ENCODE measurements at regions not wholly inside any gene's neighbourhood (a gene's known extent, or its start where the extent isn't known, plus 50 kb on each side); places are given as distances from the start of the nearest gene placed in this dataset.

DNA sequence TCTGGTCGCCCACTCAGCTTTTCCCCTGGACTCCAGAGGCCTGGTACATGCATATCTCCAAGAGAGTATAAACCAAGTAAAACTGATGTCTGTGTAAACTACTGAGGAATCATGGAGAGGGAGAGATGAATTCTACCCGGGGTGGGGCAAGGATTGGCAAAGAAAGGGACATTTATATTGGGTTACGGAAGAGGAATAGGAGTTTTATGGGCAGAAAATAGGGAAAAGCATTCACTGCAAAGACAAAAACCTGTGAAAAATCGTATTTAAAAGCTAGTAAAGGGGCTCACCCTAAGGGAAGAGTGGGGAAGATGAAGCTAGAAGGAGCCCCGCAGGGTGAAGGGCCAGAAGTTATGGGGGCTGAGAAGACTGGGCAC is 248.0 kb upstream of the KLF4 start:
- no peak for DNase-seq (ENCODE audit: low read depth, low spot score)

DNA sequence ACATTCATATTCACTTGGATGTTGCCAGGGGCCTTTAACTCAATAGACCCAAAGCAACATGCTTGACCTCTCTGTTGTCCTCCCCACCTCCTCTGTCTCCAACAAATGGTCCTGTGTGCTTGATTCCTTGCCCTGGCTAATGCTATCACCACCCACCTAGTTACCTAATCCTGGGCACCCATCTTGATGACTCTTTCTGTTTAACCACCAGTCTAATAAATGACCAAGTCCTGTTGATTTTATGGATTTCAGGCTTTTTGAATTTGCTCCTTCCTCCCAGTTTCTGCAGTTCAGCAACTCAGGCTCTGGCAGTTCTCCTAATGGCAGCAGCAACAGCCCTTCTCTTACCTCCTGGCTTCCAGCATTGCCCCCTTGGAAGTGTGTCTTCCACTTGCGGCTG is 246.3 kb upstream of the KLF4 start:
- no peak for DNase-seq (ENCODE audit: low read depth, low spot score)

DNA sequence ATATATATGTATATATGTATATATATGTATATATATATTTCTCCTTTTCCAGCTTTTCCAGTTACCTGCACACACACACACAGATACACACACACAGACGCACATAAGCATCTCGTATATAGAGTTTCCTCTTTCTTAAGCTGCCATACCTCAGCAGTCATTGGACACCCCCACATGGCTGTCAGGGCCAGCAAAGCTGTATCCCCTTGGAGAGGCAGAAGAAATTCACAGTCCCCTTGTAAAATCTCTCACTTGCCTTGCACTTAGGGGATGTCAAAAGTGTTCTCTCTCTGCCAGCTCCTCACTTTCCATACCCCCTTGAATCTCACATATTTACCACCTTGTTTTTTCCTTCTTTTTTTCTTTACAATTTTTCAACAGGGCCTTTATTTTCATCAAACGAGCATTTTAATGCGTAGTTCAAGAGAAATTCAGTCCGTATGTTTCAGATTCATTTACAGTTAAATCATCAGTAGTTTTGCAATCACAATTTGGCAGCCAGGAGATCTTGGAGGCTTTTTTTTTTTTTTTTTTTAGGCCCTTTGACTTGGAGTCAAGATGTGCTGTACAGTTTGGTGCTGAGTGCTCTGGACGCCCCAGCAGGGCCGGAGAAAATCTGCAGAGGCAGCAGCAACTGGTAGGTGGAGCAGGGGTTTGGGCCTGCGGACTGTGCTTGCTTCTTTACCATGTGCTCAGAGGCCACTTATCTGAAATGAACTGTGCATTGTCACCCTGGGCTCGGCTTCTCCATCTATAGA is 244.9 kb upstream of the KLF4 start:
- DNase-seq (ENCODE audit: low read depth, low spot score): no peak

DNA sequence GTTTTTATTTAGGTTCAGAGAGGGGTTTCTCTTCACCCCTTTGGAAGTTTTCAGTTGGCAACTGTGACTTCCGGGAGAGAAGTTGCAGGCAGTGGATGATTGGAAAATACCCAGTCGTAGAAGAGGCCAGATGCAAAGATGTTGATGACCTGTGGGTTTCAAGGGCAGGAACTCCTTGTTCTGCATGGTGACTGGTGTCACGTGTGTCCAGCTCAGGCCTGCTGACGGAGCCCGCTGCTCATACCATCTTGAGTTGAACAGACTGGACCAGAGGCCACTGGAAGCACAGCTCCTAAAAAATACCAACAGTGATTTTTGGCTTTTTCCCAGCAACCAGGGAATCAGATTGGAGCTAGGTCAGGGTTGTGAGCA is 243.9 kb upstream of the KLF4 start:
- no peak for DNase-seq (ENCODE audit: low read depth, low spot score)

DNA sequence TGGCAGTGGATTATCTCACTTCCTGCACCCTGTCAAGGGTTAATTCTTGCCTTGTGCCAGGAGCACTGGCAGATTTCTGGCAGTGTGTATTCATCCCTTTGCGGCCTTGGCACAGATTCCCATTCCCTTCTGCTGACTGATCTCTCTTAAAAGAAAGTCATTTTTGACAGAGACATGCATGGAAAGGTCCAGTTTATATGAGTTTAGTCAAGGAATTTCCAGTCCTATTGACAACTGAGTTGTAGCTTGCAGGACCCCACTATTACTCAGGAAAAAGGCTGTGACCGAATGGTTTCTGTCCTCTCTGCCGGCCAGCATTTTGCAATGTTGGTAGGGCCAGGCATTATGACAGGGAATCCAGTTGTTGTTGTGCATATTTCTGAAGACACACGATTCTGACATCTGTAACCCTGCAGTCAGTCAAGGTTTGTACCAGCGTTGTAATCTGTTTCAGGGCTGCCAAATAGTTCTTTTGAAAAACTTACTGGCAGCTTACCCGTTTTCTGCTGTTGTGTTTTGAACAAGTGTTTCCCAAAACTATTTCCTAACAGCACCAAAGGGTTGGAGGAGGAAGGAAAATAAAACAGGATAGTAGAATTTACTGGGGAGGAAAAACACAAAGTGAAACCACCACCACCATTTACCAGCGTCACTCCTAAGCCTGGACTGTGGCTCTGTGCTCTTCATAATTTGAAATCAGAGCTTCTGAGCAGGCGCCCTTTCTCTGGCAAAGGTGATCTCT is 243.4 kb upstream of the KLF4 start:
- DNase-seq (ENCODE audit: low read depth, low spot score): no peak

DNA sequence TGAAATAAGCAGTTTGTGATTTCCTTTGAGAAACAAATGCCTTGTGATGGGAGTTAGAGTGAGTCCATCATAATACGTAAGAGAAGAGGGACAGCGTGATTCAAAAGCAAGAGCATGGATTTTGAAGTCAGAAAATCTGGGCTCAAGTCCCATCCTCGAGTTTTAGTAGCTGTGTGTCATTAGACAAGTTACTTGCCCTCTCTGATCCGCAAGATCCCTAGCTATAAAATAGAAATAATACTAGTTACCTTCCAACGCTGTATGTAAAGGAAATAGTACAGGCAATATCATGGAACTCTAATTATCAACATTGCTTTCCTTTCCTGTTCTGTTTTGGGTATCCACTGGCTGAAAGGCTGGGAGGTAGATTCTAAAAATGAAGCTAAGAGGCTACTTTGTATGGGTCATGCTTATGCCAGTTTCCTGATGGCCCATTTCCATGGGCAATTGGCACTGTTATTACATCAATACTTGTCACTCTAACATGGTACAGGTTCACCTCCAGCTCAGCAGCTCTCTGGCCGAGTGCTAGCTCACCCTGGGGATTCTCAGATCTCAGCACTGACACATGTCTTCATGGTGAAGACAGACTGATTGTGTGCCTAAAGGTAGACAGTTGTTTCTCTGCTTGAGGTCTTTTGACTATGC is 241.7 kb upstream of the KLF4 start:
- DNase-seq (ENCODE audit: low read depth, low spot score): no peak

DNA sequence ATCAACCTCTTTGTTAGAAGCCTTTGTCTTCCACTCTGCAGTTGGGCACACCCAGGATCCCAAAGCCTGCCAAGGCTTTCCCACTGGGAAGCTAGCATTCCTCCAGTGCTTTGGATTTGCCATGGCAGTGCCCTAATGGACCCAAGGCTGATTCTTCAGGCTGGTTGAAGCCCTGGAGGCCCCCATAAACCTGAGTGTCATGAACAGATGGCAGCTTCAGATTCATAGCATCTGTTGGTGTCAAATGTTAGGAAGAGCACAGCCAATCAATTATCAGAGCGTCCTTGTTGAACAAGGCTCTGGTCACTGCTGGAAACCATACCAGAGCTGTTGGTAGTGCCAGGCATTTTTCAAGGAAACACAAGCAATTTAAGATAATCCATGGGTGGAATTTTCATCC is 241.1 kb upstream of the KLF4 start:
- no peak for DNase-seq (ENCODE audit: low read depth, low spot score)

DNA sequence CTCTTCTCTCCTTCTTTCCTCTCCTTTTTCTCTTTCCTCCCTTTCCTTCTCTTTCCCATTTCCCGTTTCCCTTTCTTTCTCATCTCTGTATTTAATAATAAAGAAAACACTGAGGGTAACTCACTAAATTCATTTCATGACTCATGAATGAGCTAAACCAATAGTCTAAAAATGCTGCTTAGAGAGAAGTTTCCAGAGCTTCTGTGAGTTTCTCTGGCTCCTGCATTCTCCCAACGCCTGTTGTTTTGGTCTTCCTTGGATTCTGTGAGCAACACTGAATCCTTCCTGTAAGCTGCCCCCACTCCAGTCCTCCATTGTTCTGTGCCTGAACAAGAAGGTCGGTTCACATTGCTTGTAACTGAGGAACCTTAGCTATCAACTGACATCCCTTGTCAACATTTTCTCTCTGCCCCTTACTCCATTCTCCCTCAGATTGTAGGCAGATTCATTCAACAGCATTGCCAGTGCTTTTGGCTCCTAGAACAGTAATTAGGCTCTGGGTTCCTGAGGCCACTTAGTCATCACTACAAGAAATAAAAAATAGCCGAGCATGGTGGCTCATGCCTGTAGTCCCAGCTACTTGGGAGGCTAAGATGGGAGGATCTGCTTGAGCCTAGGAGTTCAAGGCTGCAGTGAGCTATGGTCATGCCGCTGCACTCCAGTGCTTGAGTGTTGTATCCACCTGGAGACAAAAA is 237.7 kb upstream of the KLF4 start:
- no peak for DNase-seq (ENCODE audit: low read depth, low spot score)

DNA sequence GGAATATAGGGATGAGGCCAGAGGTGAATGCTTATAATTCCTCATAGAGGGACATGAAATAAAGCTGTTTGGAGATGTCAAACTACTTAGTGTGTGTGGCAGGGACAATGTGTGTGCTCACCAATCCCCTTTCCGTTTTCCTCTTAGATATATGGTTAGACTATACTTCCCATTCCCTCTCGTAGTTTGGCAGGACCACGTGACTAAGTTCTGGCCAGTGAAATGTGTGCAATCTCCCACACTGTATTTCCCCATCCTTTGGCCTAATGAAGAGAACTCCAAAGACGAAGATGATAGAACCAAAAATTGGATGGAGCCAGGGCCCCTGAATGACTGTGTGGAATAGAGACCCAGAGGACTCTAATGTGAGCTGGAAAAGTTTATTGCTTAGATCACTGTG is 233.4 kb upstream of the KLF4 start:
- no peak for DNase-seq (ENCODE audit: low read depth, low spot score)

DNA sequence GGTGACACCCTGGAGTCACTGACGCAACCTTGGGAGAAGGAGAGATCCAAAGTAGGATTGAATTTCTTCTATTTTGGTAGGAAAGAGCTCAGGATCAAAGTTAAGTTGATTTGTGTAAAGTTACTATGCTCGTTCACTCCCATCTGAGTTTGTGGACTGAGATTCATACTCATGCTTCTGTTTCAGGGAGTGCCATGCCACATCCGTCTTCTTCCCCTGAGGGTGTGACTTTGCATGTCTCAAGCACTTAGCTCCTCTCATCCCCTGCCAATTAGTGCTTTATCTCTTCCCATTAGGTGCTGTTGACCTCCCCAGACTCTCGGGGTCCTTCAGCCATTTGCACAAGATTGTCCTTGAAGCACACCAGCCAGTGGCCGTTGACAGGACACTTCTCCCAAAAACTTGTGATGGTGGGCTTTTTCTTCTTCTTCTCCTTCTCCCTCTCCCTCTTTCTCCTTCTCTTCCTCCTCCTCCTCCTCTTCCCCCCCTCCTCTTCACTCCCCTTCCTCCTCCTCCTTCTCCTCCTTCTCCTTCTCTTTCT is 232.2 kb upstream of the KLF4 start:
- DNase-seq (ENCODE audit: low read depth, low spot score): no peak

DNA sequence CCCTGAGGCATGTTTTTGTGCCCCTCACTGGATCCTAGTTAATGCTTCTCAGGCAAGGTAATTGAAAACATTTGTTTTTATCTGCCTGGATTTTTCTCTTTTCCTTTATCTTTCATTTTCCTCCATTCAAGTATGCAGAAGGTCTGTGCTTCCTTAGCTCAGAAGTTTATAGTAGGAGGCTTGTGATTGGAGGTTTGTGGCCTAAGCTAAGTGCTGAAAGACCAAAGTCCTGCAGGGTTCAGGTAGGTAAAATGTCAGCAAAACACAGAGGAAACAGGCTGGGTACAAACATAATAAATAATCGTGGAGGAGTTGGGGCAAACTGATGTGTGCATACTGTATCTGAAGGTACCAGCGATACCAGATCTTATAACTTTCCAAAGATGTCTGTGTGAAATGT is 230.9 kb upstream of the KLF4 start:
- DNase-seq (ENCODE audit: low read depth, low spot score): no peak

DNA sequence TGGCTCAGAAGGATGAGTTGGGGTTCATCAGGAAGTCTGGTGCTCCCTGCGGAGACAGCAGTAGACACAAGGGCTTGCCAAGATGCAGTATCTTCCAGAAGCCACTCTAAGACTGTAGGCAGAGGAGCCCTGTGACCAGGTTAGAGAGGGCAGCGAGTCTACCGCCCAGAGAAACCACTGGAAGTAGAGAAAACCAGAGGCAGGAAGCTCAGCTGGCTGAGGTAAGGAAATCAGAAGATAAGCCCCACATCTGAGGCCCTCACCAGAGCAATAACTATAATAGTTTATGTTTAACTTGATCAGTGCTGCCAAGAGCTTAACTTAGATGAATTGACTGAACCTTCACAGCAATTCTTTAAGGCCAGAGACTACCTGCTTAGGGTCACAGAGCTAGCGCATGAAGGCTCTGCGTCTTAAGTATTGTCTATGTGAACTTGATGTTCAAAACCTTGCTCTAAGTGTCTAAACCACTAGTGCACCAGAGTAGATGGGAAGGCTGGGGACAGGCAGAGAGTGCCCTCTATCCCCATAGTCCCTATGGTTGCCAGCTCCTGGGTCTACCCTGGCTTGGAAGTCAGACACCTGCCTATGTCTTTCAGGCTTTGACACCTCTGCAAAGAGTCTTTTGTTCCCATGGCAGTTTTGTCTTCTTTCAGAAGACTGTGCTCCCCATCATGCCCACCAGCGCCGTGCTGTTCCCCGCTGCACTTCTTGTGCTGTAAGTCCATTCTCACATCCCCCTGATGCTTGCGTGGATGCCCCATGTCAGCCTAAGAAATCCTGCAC is 228.2 kb upstream of the KLF4 start:
- DNase-seq (ENCODE audit: low read depth, low spot score): no peak

DNA sequence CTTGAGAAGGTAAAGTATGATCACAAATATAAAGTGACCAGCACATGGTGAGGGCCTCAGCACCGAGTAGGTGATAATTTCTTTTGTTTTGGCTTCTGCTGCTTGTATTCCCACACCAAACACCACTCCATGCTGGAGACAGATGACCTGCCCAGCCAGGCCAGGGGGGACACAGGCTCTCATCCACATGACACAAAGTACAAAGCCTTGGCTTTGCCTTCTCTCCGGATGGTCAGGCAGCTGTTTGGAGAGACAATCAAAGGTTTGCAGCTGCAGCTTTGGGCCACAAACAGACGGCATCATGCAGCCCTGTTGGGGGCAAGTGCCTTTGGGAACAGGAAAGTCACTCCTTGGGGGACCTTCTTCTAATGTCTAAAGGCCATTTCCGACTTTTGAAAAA is 226.2 kb upstream of the KLF4 start:
- no peak for DNase-seq (ENCODE audit: low read depth, low spot score)

DNA sequence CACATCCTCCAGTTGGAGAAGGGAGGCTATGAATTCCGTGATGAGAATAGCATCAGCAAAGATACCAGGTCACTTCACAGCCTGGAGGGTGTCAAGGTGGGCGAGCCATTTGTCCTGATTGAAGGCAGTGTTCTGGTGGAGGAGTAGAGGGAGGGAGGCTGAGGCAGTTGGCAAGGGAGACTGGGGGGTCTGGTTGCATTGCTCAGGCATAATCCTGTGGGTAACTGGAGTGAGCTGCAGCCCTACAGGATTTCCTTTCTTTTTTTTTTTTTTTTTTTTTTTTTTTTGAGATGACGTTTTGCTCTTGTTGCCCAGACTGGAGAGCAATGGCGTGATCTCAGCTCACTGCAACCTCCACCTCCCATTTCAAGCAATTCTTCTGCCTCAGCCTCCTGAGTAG is 223.9 kb upstream of the KLF4 start:
- no peak for DNase-seq (ENCODE audit: low read depth, low spot score)

DNA sequence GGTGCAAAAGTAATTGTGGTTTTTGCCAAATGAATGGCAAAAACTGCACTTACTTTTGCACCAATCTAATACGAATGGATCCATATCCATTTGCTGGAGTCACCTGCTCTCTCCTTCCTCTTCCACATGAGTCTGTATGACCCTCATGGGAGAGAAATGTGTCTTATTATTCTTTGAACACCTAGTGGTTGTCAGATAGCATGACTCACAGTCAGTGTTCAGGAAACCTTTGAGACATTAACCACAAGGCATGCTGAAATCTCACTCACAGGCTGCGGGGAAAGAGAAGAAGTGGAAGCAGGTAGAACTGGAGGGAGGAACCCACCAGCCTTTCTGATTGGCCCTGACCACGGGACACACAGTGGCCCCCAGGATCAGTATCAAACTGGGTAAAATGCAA is 222.8 kb upstream of the KLF4 start:
- DNase-seq (ENCODE audit: low read depth, low spot score): no peak

DNA sequence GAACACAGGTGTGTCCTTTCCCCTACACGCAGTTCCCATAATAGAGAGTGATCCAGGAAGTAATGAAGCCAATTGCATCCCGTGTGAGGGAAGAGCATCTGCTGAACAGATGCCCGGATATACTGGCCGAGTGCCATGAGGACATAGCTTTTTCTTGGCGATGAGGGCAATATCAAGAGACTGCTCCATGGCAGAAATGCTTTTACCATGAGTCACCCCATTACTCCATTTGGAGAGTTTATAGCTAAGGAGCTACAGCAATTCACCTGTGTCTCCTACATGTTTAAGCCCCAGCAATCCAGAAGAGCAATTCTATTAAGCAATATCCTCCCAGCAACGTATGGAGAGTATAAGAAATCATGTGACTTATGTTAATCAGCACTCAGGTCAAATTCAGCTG is 222.0 kb upstream of the KLF4 start:
- peak; percentile 77 for DNase-seq (ENCODE audit: low read depth, low spot score)

DNA sequence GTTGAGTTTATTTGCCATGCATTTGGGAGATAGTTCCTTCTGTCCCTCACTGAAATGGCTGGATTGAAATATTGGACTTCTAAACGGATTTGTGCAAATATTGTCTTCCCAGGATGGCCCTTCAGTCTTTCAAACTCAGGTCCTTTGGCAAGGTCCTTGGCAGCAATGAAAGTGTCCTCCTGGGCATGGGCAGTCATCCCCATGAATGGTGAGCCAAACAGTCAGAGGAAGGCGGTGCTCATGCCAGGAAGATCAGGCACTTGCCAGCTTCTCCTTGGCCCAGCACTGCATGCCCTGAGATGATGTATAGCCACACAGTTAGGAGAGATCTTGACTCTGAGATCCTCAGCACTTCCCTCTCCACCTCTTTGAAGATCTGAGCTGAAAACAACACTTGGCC is 221.4 kb upstream of the KLF4 start:
- DNase-seq (ENCODE audit: low read depth, low spot score): no peak

DNA sequence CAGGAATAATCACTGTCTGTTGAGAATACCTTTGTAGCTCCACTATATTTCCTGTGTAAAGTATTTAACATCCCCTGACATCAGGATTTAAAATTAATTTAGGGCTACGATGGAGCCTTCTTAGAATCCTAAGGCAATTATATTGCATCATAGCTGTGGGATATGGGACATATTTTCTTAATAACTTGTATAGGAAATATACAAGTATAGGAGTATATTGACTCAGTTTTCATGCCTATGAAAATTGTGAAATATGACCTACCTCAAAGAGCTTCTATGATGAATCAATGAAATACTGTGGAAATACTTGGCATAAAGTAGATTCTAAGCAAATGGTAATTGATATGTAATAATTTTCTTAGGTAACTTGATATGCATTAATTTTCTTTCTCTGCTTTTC is 221.0 kb upstream of the KLF4 start:
- no peak for DNase-seq (ENCODE audit: low read depth, low spot score)

DNA sequence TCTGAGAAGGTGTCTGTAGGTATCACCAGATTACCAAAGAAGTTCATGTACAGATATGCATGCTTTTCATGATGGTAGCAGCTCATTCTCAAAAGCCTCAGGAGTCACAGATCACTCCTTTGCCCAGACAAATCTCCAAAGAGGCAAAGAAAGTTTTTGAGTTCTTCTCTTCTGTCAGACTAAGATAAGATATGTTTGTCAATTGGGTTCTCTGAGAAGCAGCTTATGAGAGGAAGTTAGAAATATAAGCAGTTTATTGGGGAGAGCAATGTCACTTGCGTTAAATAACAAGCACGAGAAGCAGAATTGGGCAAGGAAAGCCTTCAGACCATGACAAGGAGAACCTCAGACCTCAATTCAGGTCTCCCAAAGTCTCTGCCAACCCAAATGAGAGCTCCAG is 219.2 kb upstream of the KLF4 start:
- DNase-seq (ENCODE audit: low read depth, low spot score): no peak

DNA sequence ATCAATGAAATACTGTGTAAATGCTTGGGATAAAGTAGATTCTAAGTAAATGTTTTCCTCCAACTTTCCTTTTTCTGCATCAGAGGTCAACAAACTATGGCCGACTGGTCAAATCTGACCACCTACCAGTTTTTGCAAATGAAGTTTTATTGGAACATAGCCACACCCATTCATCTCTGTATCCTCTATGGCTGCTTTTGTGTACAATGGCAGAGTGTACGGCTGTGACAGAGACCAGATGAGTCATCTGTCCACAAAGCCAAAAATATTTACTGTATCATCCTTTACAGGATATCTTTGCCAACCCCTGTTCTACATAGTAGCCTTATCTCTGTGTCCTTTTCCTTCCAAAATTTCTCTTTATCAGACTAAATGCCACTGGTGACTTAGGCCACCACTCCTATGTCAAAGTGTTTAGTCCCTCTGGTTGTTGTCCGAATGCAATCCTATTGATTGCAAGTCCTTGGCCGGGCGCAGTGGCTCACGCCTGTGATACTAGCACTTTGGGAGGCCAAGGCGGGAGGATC is 218.4 kb upstream of the KLF4 start:
- no peak for DNase-seq (ENCODE audit: low read depth, low spot score)

DNA sequence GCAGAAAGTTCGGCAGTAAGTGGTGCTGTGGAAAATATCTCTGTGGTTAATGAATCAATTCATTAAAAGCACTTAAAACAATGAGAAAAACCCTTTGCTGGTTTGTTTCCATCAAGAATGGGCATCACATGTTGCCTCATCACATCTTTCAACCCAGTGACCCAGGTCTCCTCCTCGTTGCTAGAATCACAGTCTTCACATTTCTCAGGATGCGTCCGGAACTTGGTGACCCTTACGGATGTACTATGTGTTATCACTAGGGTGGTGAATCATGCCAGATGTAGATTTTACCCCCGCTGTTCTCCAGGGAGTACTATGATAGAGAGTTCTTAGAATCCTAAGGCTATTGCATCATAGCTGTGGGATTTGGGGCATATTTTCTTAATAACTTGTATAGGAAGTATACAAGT is 217.9 kb upstream of the KLF4 start:
- DNase-seq (ENCODE audit: low read depth, low spot score): no peak
